ENCODE measurements at regions not wholly inside any gene's neighbourhood (a gene's known extent, or its start where the extent isn't known, plus 50 kb on each side); places are given as distances from the start of the nearest gene placed in this dataset.
"Not testable (repeated sequence)": the region's sequence is repeated elsewhere in the genome, so short reads cannot be mapped to it uniquely, and the experiment has no call there.

DNA sequence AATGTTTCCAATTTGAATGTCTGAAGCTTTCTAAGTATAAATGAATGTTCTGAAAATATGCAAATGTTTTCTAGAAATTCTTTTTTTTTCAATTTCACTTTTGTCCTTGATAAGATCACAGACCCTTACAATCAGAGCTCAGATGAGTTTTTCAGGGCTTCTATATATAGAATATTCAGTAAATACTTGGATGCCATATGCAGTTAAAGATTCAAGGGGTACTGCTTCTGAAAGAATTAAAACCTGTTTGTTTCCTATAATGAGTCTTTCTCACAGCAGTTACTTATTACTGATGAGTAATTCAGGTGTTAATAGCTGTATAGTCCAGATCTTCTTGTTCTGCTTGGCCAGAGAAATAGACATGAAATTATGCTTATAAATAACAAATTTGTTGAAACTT, 812.6 kb downstream of the ZPLD1 start:
- H3K9me3 ChIP-seq = no peaks in the 10 kb centered on the region
- no peaks in the 10 kb centered on the region for H3K27me3 ChIP-seq
- intact Hi-C loops (cut with DNase I) = no loop called here
- H3K4me3 ChIP-seq = no peak overlapping the region
- no peak overlapping the region for H3K27ac ChIP-seq (replicated peaks in 1 of 4)
- H3K4me1 ChIP-seq = no peaks in the 10 kb centered on the region
- no peaks in the 10 kb centered on the region for H3K36me3 ChIP-seq
- no peak for TF ChIP-seq POLR2AphosphoS5 (IDR thresholded peaks at IDR 0.05)
- DNase-seq (ENCODE audit: extremely low spot score) = no peak

GRCh38 chr3:103254827-103255226, 820.0 kb downstream of the ZPLD1 start:
- H3K27me3 ChIP-seq; H3K4me3 ChIP-seq; H3K27ac ChIP-seq (replicated peaks in 1 of 4); H3K36me3 ChIP-seq; DNase-seq (ENCODE audit: extremely low spot score); intact Hi-C loops (cut with DNase I); H3K4me1 ChIP-seq; H3K9me3 ChIP-seq: not testable (repeated sequence)
- 93% methylated on average over 3 of the region's 24 CpGs for WGBS

GRCh38 chr3:103269287-103269686, 834.5 kb downstream of the ZPLD1 start:
- TF ChIP-seq POLR2AphosphoS5 (IDR thresholded peaks at IDR 0.05) = no peak
- no peak for TF ChIP-seq EP300 (IDR thresholded peaks at IDR 0.05)
- TF ChIP-seq, protein P1, sequence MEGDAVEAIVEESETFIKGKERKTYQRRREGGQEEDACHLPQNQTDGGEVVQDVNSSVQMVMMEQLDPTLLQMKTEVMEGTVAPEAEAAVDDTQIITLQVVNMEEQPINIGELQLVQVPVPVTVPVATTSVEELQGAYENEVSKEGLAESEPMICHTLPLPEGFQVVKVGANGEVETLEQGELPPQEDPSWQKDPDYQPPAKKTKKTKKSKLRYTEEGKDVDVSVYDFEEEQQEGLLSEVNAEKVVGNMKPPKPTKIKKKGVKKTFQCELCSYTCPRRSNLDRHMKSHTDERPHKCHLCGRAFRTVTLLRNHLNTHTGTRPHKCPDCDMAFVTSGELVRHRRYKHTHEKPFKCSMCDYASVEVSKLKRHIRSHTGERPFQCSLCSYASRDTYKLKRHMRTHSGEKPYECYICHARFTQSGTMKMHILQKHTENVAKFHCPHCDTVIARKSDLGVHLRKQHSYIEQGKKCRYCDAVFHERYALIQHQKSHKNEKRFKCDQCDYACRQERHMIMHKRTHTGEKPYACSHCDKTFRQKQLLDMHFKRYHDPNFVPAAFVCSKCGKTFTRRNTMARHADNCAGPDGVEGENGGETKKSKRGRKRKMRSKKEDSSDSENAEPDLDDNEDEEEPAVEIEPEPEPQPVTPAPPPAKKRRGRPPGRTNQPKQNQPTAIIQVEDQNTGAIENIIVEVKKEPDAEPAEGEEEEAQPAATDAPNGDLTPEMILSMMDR (IDR thresholded peaks at IDR 0.05) = no peak
- TF ChIP-seq POLR2A (IDR thresholded peaks at IDR 0.05; ENCODE audit: low read depth) = no peak
- peaks cover 0 to 4% (median 0%) of the 10 kb centered on the region in 4 donors for H3K9me3 ChIP-seq
- no peaks in the 10 kb centered on the region for H3K36me3 ChIP-seq
- no peaks in the 10 kb centered on the region for H3K4me1 ChIP-seq
- intact Hi-C loops (cut with DNase I) = no loop called here
- no peaks in the 10 kb centered on the region for H3K27me3 ChIP-seq
- H3K27ac ChIP-seq (replicated peaks in 1 of 4) = no peak overlapping the region
- no peak overlapping the region for H3K4me3 ChIP-seq
- no peak for DNase-seq (ENCODE audit: extremely low spot score)

GRCh38 chr3:103271575-103271974, 836.8 kb downstream of the ZPLD1 start:
- Histone ChIP-seq H3K36me3 (no peaks in the 10 kb centered on the region), H3K4me3 (no peak overlapping the region), H3K27me3 (no peaks in the 10 kb centered on the region), H3K4me1 (no peaks in the 10 kb centered on the region), H3K27ac (replicated peaks in 1 of 4) (no peak overlapping the region), H3K9me3 (peaks cover 0 to 4% (median 2%) of the 10 kb centered on the region in 4 donors)
- intact Hi-C loops (cut with DNase I) = no loop called here
- no peak for DNase-seq (ENCODE audit: extremely low spot score)
- TF ChIP-seq EP300 (IDR thresholded peaks at IDR 0.05) (no peak), POLR2AphosphoS5 (IDR thresholded peaks at IDR 0.05) (no peak), POLR2A (IDR thresholded peaks at IDR 0.05; ENCODE audit: low read depth) (no peak)
- TF ChIP-seq, protein P1 (IDR thresholded peaks at IDR 0.05) = no peak
- WGBS = 90% methylated on average over 2 of the region's 2 CpGs

GRCh38 chr3:103295974-103296570, 861.3 kb downstream of the ZPLD1 start:
- Histone ChIP-seq H3K4me3 (no peak overlapping the region), H3K4me1 (no peaks in the 10 kb centered on the region), H3K27ac (replicated peaks in 1 of 4) (no peak overlapping the region), H3K27me3 (no peaks in the 10 kb centered on the region), H3K9me3 (no peaks in the 10 kb centered on the region), H3K36me3 (no peaks in the 10 kb centered on the region)
- no peak for DNase-seq (ENCODE audit: extremely low spot score)
- 84% methylated on average over 2 of the region's 2 CpGs for WGBS
- TF ChIP-seq POLR2A (IDR thresholded peaks at IDR 0.05; ENCODE audit: low read depth) = no peak
- no peak for TF ChIP-seq EP300 (IDR thresholded peaks at IDR 0.05)
- no peak for TF ChIP-seq POLR2AphosphoS5 (IDR thresholded peaks at IDR 0.05)
- TF ChIP-seq, protein P1 (IDR thresholded peaks at IDR 0.05) = no peak
- intact Hi-C loops (cut with DNase I) = no loop called here

DNA sequence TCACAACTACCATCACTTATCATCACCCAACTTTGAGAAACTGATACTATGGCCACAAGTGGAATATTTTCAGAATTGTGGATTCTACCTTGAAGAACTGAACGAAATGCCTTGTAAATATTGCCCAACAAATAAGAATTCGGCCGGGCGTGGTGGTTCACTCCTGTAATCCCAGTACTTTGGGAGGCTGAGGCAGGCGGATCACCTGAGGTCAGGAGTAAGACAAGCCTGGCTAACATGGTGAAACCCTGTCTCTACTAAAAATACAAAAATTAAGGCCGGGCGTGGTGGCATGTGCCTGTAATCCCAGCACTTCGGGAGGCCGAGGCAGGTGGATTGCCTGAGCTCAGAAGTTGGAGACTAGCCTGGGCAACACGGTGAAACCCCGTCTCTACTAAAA, 862.7 kb downstream of the ZPLD1 start:
- WGBS = 94% methylated on average over 11 of the region's 11 CpGs
- DNase-seq (ENCODE audit: extremely low spot score); H3K36me3 ChIP-seq; intact Hi-C loops (cut with DNase I); H3K27me3 ChIP-seq; H3K4me3 ChIP-seq; H3K9me3 ChIP-seq; H3K4me1 ChIP-seq; H3K27ac ChIP-seq (replicated peaks in 1 of 4): not testable (repeated sequence)
